Esophagus (tissue), 2 donors: ENCODE measurements at regions not wholly inside any gene's neighbourhood (a gene's known extent, or its start where the extent isn't known, plus 50 kb on each side); places are given as distances from the start of the nearest gene placed in this dataset.

Experiments
- H3K27ac ChIP-seq, 2 donors: one replicate each; pipeline ENCODE4 v1.5.1; 2013; ENCODE audit warnings: low read depth in 2 of 2, mild to moderate bottlenecking in 2 of 2, inconsistent platforms in 1 of 2, low read length in 1 of 2, moderate library complexity in 1 of 2
- H3K27me3 ChIP-seq, 2 donors: one replicate each; pipeline ENCODE4 v1.6.1; 2013; ENCODE audit warnings: low read length in 2 of 2, control low read depth in 1 of 2, mild to moderate bottlenecking in 1 of 2; ENCODE audit not compliant: insufficient read depth in 2 of 2, control insufficient read depth in 1 of 2
- H3K36me3 ChIP-seq, 2 donors: one replicate each; pipeline ENCODE4 v1.6.1; 2013; ENCODE audit warnings: low read length in 1 of 2; ENCODE audit not compliant: control insufficient read depth in 2 of 2, insufficient read depth in 2 of 2
- H3K4me1 ChIP-seq, 2 donors: one replicate each; pipeline ENCODE4 v1.6.1; 2013; ENCODE audit warnings: low read length in 1 of 2; ENCODE audit not compliant: control insufficient read depth in 2 of 2, insufficient read depth in 2 of 2
- H3K4me3 ChIP-seq, 2 donors: one replicate each; pipeline ENCODE4 v1.5.1; 2013; ENCODE audit warnings: low read length in 2 of 2, mild to moderate bottlenecking in 2 of 2, low read depth in 1 of 2, moderate library complexity in 1 of 2
- H3K9me3 ChIP-seq, 2 donors: one replicate each; pipeline ENCODE4 v1.6.1; 2013; ENCODE audit warnings: mild to moderate bottlenecking in 2 of 2, low read depth in 1 of 2, low read length in 1 of 2, moderate library complexity in 1 of 2; ENCODE audit not compliant: control insufficient read depth in 2 of 2, insufficient read depth in 1 of 2
- WGBS, 2 donors: extraction: QIAGEN DNeasy Blood & Tissue Kit; methylation state at CpG; one replicate each; pipeline ENCODE4 v1.1.7; 2013; 5-methylcytosine and 5-hydroxymethylcytosine counted together
- donor health status: healthy with polysubstance abuse.
- donor health status: Bipolar disorder and iron deficiency.

DNA sequence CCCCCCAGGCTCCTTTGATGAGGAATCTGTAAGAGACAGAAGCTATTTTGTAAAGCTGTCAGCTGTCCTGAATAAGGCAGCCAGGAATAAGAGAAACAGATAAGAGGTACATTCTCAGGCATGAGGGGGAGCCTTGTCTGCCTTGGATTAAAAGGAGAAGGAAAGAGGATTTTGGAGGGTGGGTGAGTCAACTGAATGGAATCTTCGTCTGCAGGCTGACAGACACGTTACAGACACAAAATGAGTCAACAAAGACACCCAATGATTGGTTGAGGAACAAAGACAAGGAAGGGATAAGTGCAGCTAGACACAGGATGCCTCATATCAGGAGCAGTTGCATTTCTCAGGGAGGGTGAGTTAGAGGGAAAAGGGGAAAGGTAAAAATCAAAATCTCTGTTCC, 162.5 kb downstream of the OLFM4 start:
- 6 to 7% methylated on average over 2 of the region's 2 CpGs for WGBS, 2 donors
- Histone ChIP-seq H3K27ac (no peak overlapping the region), H3K27me3 (no peaks in the 10 kb centered on the region), H3K36me3 (no peaks in the 10 kb centered on the region), H3K9me3 (no peaks in the 10 kb centered on the region), H3K4me1 (no peaks in the 10 kb centered on the region), H3K4me3 (no peak overlapping the region)

- peaks cover 2 to 5% of the 10 kb centered on the region in 2 donors for H3K27me3 ChIP-seq
- no peak overlapping the region for H3K27ac ChIP-seq
- 34 to 51% methylated on average over 1 of the region's 1 CpG for WGBS, 2 donors
Measured at GRCh38 chr13:53197424-53197823, 168.8 kb downstream of the OLFM4 start.

GRCh38 chr13:53198017-53198416, 169.4 kb downstream of the OLFM4 start:
- H3K27me3 ChIP-seq: peaks cover 2 to 5% of the 10 kb centered on the region in 2 donors
- H3K36me3 ChIP-seq: no peaks in the 10 kb centered on the region
- H3K4me3 ChIP-seq: no peak overlapping the region
- no peak overlapping the region for H3K27ac ChIP-seq
- 68 to 85% methylated on average over 1 of the region's 1 CpG for WGBS, 2 donors
- peaks cover 4 to 8% of the 10 kb centered on the region in 2 donors for H3K4me1 ChIP-seq
- peaks cover 4 to 15% of the 10 kb centered on the region in 2 donors for H3K9me3 ChIP-seq

More at GRCh38 chr13:53197424-53197823, 168.8 kb downstream of the OLFM4 start:
- H3K9me3 ChIP-seq: peaks cover 4 to 15% of the 10 kb centered on the region in 2 donors
- H3K4me3 ChIP-seq: no peak overlapping the region
- no peaks in the 10 kb centered on the region for H3K36me3 ChIP-seq
- peaks cover 4 to 8% of the 10 kb centered on the region in 2 donors for H3K4me1 ChIP-seq

DNA sequence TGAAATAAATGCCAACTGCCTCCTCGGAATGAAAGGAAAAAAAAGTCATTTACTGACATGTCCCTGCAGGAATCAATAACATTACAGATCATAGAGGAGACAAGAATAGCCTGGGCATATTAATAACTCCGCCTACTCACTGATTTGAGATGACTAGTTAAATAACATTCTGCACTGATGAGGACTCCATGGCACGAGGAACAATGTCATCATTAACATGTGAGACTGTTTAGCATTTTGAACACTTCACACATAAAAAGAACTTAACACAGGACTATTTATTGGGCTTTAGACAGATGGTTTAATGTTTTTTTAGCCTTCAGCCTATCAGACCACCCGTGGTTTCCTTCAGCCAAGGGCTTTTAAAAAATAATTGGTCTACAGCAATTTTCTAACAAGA, 170.1 kb downstream of the OLFM4 start:
- Histone ChIP-seq H3K9me3 (peaks cover 4 to 15% of the 10 kb centered on the region in 2 donors), H3K27me3 (peaks cover 2 to 5% of the 10 kb centered on the region in 2 donors), H3K4me1 (peaks cover 4 to 8% of the 10 kb centered on the region in 2 donors), H3K4me3 (no peak overlapping the region), H3K36me3 (no peaks in the 10 kb centered on the region), H3K27ac (no peak overlapping the region)
- WGBS, 2 donors: 39% methylated on average over 4 of the region's 4 CpGs

DNA sequence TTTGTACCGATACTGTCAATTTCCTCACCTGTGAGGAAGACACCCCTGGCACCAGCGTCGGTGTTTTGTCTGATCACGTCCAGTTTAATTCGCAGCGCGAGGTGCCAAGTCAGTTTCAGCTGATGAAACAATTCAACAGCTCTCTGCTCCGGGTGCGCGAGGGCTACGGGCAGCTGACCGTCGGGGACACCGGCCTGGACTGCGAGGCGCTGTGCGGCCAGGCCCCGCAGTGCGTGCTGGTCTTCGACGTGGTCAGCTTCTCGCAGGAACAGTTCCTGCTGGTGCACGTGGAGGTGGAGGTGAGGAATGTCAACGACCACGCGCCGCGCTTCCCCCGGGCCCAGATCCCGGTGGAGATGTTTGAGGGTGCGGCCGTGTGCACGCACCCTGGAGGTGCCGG, 171.5 kb downstream of the OLFM4 start:
- no peaks in the 10 kb centered on the region for H3K36me3 ChIP-seq
- WGBS, 2 donors: 84% methylated on average over 34 of the region's 34 CpGs
- peaks cover 4 to 15% of the 10 kb centered on the region in 2 donors for H3K9me3 ChIP-seq
- no peak overlapping the region for H3K4me3 ChIP-seq
- peaks cover 2 to 5% of the 10 kb centered on the region in 2 donors for H3K27me3 ChIP-seq
- H3K4me1 ChIP-seq: peaks cover 4 to 8% of the 10 kb centered on the region in 2 donors
- H3K27ac ChIP-seq: no peak overlapping the region

DNA sequence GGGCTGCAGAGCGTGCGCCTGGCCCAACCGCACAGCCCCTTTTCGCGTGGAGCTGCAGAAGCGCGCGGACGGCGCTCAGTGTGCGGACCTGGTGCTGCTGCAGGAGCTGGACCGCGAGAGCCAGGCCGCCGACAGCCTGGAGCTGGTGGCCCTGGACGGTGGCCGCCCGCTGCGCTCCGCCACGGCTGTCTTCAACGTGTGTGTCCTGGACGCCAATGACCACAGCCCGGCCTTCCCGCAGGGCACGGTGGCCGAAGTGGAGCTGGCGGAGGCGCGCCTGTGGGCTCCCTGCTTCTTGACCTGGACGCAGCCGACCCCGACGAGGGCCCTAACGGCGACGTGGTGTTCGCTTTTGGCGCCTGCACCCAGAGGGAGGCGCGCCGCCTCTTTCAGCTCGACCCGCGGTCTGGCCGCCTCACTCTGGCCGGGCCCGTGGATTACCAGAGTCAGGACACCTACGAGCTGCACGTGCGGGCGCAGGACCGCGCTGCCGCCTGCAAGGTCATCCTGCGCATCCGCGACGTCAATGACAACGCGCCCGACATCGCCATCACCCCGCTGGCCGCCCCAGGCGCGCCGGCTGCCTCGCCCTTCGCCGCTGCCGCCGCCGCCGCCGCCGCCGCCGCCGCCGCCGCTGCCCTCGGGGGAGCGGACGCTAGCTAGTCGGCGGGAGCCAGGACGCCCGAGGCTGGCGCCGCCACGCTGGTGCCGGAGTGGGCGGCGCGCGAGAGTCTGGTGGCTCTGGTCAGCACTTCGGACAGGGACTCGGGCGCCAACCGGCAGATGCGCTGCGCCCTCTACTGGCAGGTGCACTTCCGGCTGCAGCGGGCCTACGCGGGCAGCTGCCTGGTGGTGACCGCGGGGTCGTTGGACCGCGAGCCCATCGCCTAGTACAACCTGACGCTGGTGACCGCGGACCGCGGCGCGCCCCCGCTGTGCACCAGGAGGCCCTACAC, 172.2 kb downstream of the OLFM4 start:
- H3K4me1 ChIP-seq: peaks cover 4 to 8% of the 10 kb centered on the region in 2 donors
- H3K27ac ChIP-seq: no peak overlapping the region
- H3K4me3 ChIP-seq: peak overlapping the region in 1 of 2 donors; percentile 16
- peaks cover 4 to 15% of the 10 kb centered on the region in 2 donors for H3K9me3 ChIP-seq
- no peaks in the 10 kb centered on the region for H3K36me3 ChIP-seq
- H3K27me3 ChIP-seq: peaks cover 2 to 5% of the 10 kb centered on the region in 2 donors
- WGBS, 2 donors: 20 to 24% methylated on average over 112 to 121 of the region's 121 CpGs

DNA sequence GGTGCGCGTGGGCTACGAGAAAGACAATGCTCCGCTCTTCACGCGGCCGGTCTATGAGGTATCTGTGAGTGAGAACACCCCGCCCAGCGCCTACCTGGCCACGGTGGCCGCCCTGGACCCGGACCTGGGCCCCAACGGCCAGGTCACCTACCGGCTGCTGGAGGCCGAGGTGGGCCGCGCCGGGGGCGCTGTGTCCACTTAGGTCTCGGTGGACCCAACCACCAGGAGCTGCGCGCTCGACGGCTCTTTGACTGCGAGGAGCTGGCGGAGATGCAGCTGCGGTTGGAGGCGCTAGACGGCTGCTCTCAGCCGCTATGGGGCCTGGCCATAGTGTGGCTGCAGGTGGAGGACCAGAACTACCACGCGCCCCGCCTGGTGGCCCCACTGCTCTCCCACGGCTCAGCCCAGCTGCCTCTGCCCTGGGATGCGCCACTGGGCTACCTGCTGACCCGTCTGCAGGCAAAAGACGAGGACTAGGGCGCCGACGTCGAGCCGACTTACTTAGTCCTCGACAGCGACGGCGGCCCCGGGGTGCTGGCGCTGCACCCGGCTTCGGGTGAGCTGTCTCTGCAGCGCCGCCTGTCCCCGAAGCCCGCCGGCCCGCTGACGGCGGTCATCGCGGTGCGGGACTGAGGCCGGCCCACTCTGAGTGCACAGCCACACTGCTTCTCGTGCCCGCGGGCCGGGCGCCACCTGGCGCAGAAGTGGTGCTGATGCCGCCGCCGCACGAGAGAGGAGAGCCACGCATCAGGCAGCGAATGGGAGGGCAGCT, 173.0 kb downstream of the OLFM4 start:
- H3K9me3 ChIP-seq: peaks cover 4 to 15% of the 10 kb centered on the region in 2 donors
- no peak overlapping the region for H3K27ac ChIP-seq
- WGBS, 2 donors: 27 to 29% methylated on average over 70 to 74 of the region's 74 CpGs
- no peak overlapping the region for H3K4me3 ChIP-seq
- H3K4me1 ChIP-seq: peaks cover 4 to 8% of the 10 kb centered on the region in 2 donors
- H3K27me3 ChIP-seq: peaks cover 2 to 5% of the 10 kb centered on the region in 2 donors
- H3K36me3 ChIP-seq: no peaks in the 10 kb centered on the region

GRCh38 chr13:53204598-53204997, 176.0 kb downstream of the OLFM4 start:
- H3K27me3 ChIP-seq: peaks cover 2 to 5% of the 10 kb centered on the region in 2 donors
- no peak overlapping the region for H3K4me3 ChIP-seq
- H3K9me3 ChIP-seq: peaks cover 4 to 15% of the 10 kb centered on the region in 2 donors
- H3K4me1 ChIP-seq: peaks cover 4 to 8% of the 10 kb centered on the region in 2 donors
- WGBS, 2 donors: 56 to 60% methylated on average over 4 of the region's 4 CpGs
- H3K27ac ChIP-seq: no peak overlapping the region
- no peaks in the 10 kb centered on the region for H3K36me3 ChIP-seq

GRCh38 chr13:53206455-53206854, 177.8 kb downstream of the OLFM4 start:
- peaks cover 0 to 2% of the 10 kb centered on the region in 2 donors for H3K27me3 ChIP-seq
- peaks cover 0 to under 1% of the 10 kb centered on the region in 2 donors for H3K9me3 ChIP-seq
- H3K27ac ChIP-seq: no peak overlapping the region
- no peaks in the 10 kb centered on the region for H3K36me3 ChIP-seq
- 0% methylated on average over 1 of the region's 1 CpG for WGBS, 2 donors
- no peaks in the 10 kb centered on the region for H3K4me1 ChIP-seq
- no peak overlapping the region for H3K4me3 ChIP-seq
